Inflammatory macrophage treated with lipopolysaccharide for 4 hours (primary cell): ENCODE measurements at regions not wholly inside any gene's neighbourhood (a gene's known extent, or its start where the extent isn't known, plus 50 kb on each side); places are given as distances from the start of the nearest gene placed in this dataset.

Experiments used
- DNase-seq: peaks from one replicate; pipeline ENCODE4 v3.0.0-alpha.2; 2020

- no peak for DNase-seq
These were observed 64.6 kb downstream of the TSPAN17 start for GRCh38 chr5:176711883-176712282.

GRCh38 chr5:176712546-176713304, 65.4 kb downstream of the TSPAN17 start:
- no peak for DNase-seq

GRCh38 chr5:176713409-176713808, 66.1 kb downstream of the TSPAN17 start:
- no peak for DNase-seq

GRCh38 chr5:176714067-176714466, 66.8 kb downstream of the TSPAN17 start:
- DNase-seq: no peak

GRCh38 chr5:176716320-176716719, 69.0 kb downstream of the TSPAN17 start:
- DNase-seq: no peak

- peak; percentile 68 for DNase-seq
These were observed 71.9 kb downstream of the TSPAN17 start for GRCh38 chr5:176719113-176719739.

- no peak for DNase-seq
These were observed 74.2 kb downstream of the TSPAN17 start for GRCh38 chr5:176721509-176721908.

- DNase-seq: no peak
These were observed 75.5 kb downstream of the TSPAN17 start for GRCh38 chr5:176722757-176723156.

GRCh38 chr5:176723440-176723839, 76.2 kb downstream of the TSPAN17 start:
- no peak for DNase-seq

GRCh38 chr5:176724472-176724871, 77.2 kb downstream of the TSPAN17 start:
- no peak for DNase-seq

GRCh38 chr5:176725521-176726280, 78.4 kb downstream of the TSPAN17 start:
- DNase-seq: no peak

GRCh38 chr5:176726746-176727527, 79.7 kb downstream of the TSPAN17 start:
- DNase-seq: no peak

- DNase-seq: no peak
These were observed 80.2 kb downstream of the TSPAN17 start for GRCh38 chr5:176727528-176727900.

GRCh38 chr5:176727983-176728675, 80.8 kb downstream of the TSPAN17 start:
- DNase-seq: no peak

GRCh38 chr5:176728831-176729251, 81.5 kb upstream of the UNC5A start:
- no peak for DNase-seq

- DNase-seq: no peak
These were observed 79.4 kb upstream of the UNC5A start for GRCh38 chr5:176730815-176731475.

- no peak for DNase-seq
These were observed 78.7 kb upstream of the UNC5A start for GRCh38 chr5:176731506-176732160.

- no peak for DNase-seq
These were observed 78.1 kb upstream of the UNC5A start for GRCh38 chr5:176732306-176732705.

- DNase-seq: no peak
These were observed 77.5 kb upstream of the UNC5A start for GRCh38 chr5:176732736-176733405.

GRCh38 chr5:176733406-176734262, 76.7 kb upstream of the UNC5A start:
- no peak for DNase-seq
